A549 (cell line): ENCODE measurements at regions not wholly inside any gene's neighbourhood (a gene's known extent, or its start where the extent isn't known, plus 50 kb on each side); places are given as distances from the start of the nearest gene placed in this dataset.

ENCODE experiments used
- CTCF ChIP-seq: fragments of >200 bp; sonication (Bioruptor Twin); formaldehyde crosslinking; IDR thresholded peaks from 3 replicates; pipeline ENCODE4 v1.5.1; 2016
- POLR2AphosphoS2 ChIP-seq: conservative IDR thresholded peaks from 2 replicates; pipeline ENCODE4 v1.6.1; 2012; ENCODE audit warnings: low read length, improper control_type of control experiment, inconsistent platforms

DNA sequence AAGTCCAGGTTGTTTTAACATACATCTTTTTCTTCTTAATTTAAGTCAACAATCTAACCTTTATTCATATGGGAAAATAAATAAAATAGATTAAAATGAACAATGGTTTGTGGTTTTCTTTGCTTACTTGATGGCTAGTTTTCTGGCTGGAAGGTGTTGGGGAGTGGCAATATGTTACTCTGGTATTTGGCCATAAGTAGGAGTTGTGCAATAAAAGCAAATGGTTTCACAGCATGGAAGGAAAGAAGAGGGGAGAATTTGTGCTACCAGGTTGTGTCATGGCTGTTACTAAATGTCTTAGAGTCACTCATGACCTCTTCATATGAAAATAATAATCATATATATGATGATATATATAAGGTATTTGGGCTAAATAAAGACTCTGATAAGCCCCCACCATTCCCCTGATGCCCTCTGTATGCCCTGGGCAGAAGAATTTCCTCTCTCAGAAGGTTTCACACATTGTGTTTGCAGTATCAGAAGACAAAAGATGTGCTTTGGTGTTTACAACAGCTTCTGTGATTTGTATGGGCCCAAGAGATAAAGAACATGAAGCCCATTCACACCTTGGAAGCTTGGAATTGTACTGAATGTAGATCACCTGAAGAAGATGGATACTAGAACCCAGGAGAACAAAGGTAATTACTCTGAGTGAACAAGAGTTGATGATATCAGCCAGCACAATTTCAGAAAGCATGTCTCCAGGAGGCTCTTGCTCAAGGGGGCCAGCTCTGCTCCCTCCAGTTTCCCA is 160.9 kb downstream of the ALG10B start:
- TF ChIP-seq CTCF (no peak), POLR2AphosphoS2 (no peak)
